ENCODE measurements at regions not wholly inside any gene's neighbourhood (a gene's known extent, or its start where the extent isn't known, plus 50 kb on each side); places are given as distances from the start of the nearest gene placed in this dataset.
"Not testable (repeated sequence)": the region's sequence is repeated elsewhere in the genome, so short reads cannot be mapped to it uniquely, and the experiment has no call there.

DNA sequence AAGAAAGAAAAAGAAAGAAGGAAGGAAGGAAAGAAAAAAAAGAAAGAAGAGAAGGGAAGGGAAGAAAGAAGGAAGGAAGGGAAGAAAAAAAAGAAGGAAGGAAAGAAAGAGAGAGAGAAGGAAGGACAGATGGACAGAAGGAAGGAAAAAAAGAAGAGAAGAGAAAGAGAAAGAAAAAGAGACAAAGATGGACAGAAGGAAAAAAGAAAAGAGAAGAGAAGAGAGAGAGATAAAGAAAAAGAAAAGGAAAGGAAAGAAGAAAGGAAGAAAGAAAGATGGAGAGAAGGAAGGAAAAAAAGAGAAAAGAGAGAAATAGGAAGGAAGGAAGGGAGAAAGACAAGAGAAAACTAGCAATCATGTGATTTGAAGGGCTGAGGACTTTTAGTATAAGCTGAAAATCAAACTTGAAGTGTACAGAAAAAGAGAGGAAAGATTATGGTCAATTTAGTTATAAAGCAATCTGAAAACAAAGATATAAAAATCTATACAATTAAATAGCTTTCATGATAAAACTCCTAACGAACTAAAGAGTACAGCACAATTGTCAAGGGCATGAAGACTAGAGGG, 115.3 kb downstream of the LTN1 start:
- DNase-seq (ENCODE audit: low read depth) = no peak

DNA sequence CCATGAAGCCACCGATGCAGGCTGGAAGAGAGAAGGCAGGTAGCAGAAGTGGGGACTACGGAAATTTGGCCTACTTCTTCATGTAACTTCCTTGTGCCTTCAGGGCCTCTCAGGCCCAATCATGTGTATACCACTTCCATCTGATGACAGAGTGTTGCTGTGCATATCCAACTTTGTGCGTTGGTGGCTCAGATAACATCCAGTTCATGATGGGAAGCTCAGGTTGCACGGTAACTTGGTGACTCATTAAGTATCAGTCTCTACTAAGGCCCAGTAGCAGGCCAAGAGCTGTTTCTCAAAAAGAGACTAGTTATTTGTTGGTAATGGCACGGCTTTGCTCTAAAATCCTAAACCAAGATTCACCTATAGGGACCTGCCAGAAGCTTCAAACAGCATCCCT, 117.6 kb downstream of the LTN1 start:
- no peak for DNase-seq (ENCODE audit: low read depth)

DNA sequence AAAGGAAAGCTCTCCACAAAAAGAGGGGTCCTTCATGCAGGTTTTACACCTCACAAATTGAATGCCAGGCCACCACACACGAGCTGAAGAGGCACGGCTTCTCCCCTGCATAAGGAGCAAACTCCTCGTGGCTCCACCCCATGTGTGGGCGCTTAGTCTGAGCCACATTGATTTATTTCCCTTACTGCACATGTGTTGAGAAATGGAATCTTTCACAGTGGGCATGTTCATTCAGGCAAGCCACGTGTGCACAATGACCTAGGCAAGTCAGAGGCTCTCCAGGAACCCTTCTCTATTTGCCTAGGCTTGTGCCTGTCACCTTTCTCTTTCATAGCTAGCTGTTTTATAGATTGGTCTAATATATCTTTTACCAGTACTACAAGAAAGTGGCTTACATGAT, 120.5 kb downstream of the LTN1 start:
- DNase-seq (ENCODE audit: low read depth) = peak; percentile 40

GRCh38 chr21:28871388-28872010, 121.2 kb downstream of the LTN1 start:
- DNase-seq (ENCODE audit: low read depth) = peak; percentile 46

GRCh38 chr21:28867401-28867800, 125.3 kb downstream of the LTN1 start:
- no peak for DNase-seq (ENCODE audit: low read depth)

DNA sequence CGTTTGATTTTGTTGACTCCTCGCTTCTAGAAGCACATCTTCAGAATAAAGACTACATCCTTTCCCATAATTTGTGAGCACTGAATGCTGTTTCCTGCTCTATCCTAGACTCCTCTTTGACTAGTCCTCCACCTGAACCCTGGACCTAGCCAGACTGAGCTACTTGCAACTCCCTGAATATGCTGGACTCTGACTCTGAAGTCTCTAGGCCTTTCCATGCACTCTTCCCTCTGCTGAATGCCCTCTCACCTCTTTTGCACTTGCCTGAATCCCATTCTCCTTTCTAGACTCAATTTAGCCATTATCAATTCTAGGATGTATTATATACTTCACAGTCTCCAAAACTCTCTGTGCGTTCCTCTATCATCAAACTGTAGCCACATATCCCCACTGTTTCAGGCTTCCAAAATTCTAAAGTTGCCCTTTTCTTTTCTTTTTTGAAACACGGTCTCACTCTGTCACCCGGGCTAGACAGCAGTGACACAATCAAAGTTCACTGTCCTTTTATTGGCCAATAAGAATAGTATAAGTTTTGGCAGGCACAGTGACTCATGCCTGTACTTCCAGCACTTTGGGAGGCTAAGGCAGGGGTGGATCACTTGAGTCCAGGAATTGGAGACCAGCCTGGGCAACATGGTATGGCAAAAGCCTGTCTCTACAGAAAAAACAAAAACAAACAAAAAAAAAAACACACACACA, 127.0 kb downstream of the LTN1 start:
- DNase-seq (ENCODE audit: low read depth) = no peak

- no peak for DNase-seq (ENCODE audit: low read depth)
These were observed 134.3 kb downstream of the LTN1 start for GRCh38 chr21:28858424-28858823.

DNA sequence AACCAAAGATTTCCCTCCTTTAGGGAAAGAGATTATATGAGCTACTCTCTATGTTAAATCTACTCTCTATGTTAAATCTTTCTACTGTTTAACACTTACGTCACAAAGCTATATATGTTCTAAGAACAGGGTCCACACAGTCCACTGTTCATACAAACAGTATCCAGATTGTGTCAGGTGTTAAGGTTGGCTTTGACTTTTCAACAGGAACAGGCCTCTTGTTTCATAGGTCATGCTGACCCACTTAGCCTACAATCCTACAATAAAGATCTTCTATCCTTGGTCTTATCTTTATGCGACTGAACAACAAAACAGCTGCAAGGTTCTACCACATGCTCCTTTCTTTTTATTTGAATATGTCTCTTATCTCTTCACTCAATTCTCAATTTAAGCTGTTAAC, 134.9 kb downstream of the LTN1 start:
- no peak for DNase-seq (ENCODE audit: low read depth)

DNA sequence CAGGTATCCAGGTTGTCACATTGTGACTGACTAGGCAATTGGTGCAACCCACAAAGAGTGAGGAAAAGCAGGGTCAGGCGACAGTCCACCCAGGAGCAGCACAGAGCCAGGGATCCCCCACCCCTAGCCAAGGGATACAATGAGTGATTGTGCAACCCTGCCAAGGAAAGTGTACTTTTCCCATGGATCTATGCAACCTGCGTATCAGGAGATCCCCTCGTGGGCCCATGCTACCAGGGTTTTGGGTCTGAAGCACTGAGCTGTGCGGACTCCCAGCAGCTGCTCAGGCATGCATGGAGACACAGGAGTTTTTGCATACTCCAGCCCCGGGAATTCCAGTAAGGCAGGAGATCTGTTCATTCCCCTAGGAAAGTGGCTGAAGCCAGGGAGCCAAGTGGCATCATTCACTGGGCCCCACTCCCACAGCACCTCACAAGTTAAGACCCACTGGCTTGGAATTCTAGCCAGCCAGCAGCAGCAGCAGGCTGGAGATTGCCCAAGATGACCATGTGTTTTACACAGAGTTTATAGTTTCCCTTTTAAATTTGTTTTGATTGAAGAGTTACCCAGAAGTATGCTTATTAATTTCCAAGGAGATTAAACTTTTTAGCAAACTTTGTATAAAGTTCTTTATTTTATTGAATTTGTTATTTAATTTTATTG, 136.0 kb downstream of the LTN1 start:
- DNase-seq (ENCODE audit: low read depth) = peak; percentile 86

DNA sequence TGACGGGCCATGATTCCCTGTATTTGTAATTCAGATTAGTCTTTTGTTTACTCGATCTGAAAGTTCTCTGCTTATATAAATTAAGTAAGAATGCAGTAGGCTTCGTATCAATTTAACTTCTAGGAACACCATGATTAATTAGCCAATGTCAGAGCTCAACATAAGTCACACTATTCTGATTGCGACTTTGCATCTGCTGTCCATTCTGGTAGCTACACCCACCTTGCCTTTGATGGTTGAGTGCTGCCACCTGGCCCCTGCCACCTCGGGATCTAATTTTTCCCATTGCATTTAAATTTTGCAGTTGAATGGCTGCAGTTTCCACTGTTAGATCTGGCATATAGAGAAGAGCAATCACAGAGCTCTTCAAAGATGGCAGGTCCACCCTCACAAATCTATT, 140.0 kb downstream of the LTN1 start:
- no peak for DNase-seq (ENCODE audit: low read depth)

DNA sequence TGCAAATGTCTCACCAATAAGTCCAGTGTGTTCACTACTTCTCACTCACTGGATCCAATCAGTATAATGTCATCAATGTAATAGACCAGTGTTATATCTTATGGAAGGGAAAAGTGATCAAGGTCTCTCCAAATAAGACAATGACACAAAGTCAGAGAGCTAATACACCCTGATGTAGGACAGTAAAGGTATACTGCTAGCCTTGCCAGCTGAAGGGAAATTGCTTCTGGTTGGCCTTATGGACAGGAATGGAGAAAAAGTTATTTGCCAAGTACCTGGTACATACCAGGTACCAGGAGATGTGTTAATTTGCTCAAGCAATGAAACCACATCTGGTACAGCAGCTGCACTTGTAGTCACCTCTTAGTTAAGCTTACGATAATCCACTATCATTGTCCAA, 141.0 kb downstream of the LTN1 start:
- no peak for DNase-seq (ENCODE audit: low read depth)

GRCh38 chr21:28839237-28839636, 153.4 kb downstream of the LTN1 start:
- not testable (repeated sequence) for DNase-seq (ENCODE audit: low read depth)

DNA sequence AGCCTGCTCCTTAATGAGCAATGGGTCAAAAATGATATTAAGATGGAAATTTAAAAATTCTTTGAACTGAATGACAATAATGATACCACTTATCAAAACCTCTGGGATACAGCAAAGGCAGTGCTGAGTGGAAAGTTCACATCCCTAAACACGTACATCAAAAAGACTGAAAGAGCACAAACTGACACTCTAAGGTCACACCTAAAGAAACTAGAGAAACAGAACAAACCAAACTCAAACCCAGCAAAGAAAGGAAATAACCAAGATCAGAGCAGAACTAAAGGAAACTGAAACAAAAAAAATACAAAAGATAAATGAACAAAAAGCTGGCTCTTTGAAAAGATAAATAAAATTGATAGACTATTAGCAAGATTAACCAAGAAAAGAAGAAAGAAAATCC, 155.3 kb downstream of the LTN1 start:
- not testable (repeated sequence) for DNase-seq (ENCODE audit: low read depth)

- not testable (repeated sequence) for DNase-seq (ENCODE audit: low read depth)
These were observed 156.1 kb downstream of the LTN1 start for GRCh38 chr21:28836588-28836987.

GRCh38 chr21:28834335-28835238, 158.1 kb downstream of the LTN1 start:
- DNase-seq (ENCODE audit: low read depth) = no peak

GRCh38 chr21:28833609-28834008, 159.1 kb downstream of the LTN1 start:
- no peak for DNase-seq (ENCODE audit: low read depth)

- peak; percentile 42 for DNase-seq (ENCODE audit: low read depth)
These were observed 159.5 kb downstream of the LTN1 start for GRCh38 chr21:28833182-28833581.

- no peak for DNase-seq (ENCODE audit: low read depth)
These were observed 160.0 kb downstream of the LTN1 start for GRCh38 chr21:28832715-28833061.

DNA sequence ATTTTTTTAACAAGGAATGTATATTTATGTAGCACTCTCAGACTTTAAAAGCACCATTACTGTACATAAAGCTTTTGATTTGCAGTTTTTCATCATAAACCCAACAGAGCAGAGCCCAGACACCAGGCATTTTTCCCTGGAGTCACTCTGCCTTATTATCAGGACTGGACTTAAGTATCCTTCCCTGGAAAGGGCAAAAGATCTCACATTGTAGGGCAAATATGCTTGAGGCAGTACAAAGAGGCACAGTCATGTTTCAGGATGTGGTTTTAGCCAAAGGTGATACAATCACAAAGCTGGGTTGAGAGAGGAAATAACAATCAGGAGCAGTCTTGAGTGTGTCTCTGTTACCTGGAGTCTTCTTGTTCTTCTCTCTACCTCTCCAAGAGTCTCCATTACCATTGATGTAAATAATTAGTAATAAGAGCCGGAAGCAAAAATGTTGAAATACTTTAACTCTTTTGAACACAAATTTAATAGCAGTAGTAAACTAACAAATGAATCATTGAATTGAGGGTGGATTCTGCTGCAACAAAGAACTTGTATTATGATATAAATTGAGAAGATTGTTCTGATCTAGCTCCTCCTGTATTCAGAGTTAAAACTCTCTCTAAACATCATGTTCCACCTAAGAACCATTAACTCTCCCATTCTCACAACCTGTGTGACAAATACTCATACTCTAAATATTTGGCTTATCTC, 160.5 kb downstream of the LTN1 start:
- DNase-seq (ENCODE audit: low read depth) = peak; percentile 82

- DNase-seq (ENCODE audit: low read depth) = peak; percentile 38
These were observed 163.7 kb downstream of the LTN1 start for GRCh38 chr21:28828981-28829380.

DNA sequence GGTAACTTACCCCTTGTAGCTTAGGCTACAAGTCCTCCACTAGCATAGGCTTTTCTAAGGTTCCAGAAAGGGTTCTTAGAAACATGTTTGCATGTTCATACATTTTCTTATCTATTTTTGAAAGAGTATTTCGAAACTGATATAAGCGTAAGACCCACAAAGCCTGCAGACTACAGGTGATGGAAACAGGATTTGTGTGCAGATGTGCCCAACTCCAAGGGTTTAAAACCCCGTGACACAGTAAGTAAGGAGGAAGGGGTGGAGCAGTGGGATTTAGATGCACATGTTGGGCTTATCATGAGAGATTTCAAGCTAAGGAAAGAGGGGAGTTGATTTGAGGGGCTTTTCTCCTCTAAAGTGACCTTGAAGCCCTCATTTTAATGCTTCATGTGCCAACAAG, 164.7 kb downstream of the LTN1 start:
- no peak for DNase-seq (ENCODE audit: low read depth)

Measured in renal cortical epithelial cell (primary cell).